ENCODE measurements at regions not wholly inside any gene's neighbourhood (a gene's known extent, or its start where the extent isn't known, plus 50 kb on each side); places are given as distances from the start of the nearest gene placed in this dataset.

DNA sequence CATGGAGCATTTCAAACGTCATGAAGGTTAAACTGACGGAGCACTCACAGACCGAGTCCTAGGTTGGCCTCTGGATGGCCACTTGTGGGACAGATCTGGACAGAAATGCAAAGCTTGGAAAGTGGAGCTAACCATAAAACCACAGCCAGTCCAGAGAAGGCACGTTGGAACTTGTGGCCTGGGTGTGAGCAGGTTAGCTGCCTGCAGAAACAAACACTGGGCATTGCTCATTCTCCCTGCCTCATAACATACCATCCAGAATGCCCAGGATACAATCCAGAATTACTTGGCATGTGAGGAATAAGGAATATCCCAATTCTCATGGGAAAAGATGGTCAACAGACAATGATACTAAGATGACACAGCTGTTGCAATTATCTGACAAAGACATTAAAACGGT, 1005.0 kb downstream of the TBC1D22A start (continued):
- TF ChIP-seq, protein P1, sequence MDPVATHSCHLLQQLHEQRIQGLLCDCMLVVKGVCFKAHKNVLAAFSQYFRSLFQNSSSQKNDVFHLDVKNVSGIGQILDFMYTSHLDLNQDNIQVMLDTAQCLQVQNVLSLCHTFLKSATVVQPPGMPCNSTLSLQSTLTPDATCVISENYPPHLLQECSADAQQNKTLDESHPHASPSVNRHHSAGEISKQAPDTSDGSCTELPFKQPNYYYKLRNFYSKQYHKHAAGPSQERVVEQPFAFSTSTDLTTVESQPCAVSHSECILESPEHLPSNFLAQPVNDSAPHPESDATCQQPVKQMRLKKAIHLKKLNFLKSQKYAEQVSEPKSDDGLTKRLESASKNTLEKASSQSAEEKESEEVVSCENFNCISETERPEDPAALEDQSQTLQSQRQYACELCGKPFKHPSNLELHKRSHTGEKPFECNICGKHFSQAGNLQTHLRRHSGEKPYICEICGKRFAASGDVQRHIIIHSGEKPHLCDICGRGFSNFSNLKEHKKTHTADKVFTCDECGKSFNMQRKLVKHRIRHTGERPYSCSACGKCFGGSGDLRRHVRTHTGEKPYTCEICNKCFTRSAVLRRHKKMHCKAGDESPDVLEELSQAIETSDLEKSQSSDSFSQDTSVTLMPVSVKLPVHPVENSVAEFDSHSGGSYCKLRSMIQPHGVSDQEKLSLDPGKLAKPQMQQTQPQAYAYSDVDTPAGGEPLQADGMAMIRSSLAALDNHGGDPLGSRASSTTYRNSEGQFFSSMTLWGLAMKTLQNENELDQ (tag by site-specific recombination; IDR thresholded peaks at IDR 0.05; ENCODE audit: low read depth) = no peak
- TF ChIP-seq ZNF292 (tag by site-specific recombination; IDR thresholded peaks at IDR 0.05; ENCODE audit: borderline replicate concordance, low read depth) (no peak), ZNF654 (tag by site-specific recombination; IDR thresholded peaks at IDR 0.05; ENCODE audit: low read depth) (no peak)
- TF ChIP-seq, protein P2, sequence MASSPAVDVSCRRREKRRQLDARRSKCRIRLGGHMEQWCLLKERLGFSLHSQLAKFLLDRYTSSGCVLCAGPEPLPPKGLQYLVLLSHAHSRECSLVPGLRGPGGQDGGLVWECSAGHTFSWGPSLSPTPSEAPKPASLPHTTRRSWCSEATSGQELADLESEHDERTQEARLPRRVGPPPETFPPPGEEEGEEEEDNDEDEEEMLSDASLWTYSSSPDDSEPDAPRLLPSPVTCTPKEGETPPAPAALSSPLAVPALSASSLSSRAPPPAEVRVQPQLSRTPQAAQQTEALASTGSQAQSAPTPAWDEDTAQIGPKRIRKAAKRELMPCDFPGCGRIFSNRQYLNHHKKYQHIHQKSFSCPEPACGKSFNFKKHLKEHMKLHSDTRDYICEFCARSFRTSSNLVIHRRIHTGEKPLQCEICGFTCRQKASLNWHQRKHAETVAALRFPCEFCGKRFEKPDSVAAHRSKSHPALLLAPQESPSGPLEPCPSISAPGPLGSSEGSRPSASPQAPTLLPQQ (tag by site-specific recombination; IDR thresholded peaks at IDR 0.05) = no peak
- TF ChIP-seq, protein P3, sequence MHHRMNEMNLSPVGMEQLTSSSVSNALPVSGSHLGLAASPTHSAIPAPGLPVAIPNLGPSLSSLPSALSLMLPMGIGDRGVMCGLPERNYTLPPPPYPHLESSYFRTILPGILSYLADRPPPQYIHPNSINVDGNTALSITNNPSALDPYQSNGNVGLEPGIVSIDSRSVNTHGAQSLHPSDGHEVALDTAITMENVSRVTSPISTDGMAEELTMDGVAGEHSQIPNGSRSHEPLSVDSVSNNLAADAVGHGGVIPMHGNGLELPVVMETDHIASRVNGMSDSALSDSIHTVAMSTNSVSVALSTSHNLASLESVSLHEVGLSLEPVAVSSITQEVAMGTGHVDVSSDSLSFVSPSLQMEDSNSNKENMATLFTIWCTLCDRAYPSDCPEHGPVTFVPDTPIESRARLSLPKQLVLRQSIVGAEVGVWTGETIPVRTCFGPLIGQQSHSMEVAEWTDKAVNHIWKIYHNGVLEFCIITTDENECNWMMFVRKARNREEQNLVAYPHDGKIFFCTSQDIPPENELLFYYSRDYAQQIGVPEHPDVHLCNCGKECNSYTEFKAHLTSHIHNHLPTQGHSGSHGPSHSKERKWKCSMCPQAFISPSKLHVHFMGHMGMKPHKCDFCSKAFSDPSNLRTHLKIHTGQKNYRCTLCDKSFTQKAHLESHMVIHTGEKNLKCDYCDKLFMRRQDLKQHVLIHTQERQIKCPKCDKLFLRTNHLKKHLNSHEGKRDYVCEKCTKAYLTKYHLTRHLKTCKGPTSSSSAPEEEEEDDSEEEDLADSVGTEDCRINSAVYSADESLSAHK (tag by site-specific recombination; IDR thresholded peaks at IDR 0.05) = no peak
- TF ChIP-seq, protein P4, sequence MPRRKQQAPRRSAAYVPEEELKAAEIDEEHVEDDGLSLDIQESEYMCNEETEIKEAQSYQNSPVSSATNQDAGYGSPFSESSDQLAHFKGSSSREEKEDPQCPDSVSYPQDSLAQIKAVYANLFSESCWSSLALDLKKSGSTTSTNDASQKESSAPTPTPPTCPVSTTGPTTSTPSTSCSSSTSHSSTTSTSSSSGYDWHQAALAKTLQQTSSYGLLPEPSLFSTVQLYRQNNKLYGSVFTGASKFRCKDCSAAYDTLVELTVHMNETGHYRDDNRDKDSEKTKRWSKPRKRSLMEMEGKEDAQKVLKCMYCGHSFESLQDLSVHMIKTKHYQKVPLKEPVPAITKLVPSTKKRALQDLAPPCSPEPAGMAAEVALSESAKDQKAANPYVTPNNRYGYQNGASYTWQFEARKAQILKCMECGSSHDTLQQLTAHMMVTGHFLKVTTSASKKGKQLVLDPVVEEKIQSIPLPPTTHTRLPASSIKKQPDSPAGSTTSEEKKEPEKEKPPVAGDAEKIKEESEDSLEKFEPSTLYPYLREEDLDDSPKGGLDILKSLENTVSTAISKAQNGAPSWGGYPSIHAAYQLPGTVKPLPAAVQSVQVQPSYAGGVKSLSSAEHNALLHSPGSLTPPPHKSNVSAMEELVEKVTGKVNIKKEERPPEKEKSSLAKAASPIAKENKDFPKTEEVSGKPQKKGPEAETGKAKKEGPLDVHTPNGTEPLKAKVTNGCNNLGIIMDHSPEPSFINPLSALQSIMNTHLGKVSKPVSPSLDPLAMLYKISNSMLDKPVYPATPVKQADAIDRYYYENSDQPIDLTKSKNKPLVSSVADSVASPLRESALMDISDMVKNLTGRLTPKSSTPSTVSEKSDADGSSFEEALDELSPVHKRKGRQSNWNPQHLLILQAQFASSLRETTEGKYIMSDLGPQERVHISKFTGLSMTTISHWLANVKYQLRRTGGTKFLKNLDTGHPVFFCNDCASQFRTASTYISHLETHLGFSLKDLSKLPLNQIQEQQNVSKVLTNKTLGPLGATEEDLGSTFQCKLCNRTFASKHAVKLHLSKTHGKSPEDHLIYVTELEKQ (tag by site-specific recombination; IDR thresholded peaks at IDR 0.05; ENCODE audit: borderline replicate concordance) = no peak

DNA sequence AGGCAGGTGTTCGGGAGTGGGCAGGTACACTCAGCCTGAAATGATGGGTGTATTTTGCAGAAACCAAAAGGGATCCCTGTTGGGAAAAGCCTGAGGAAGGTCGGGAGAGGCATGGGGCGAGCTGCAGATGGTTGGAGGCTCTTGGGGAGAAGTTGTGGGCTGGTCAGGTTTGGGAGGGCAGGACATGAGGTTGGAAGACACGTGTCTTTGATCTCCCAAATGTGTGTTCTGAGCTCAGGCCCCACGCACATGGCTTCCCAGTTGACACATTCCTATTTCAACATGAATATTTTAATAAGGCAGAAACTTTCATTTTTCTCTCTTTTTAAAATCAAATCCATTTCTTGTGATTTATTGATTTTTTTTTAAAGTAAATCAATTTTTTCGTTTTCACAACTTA, 1003.3 kb downstream of the TBC1D22A start:
- no peaks in the 10 kb centered on the region for H3K4me1 ChIP-seq (ENCODE audit: control insufficient read depth, insufficient read depth, low read length)
- POLR2A ChIA-PET = no interaction called here
- no peaks in the 10 kb centered on the region for H3K9me3 ChIP-seq (ENCODE audit: control insufficient read depth, insufficient read depth, low read depth, low read length)
- H3K36me3 ChIP-seq (ENCODE audit: control insufficient read depth in 2 of 2, insufficient read depth in 1 of 2, low read length in 2 of 2) = no peaks in the 10 kb centered on the region
- TF ChIP-seq ZSCAN23 (tag by site-specific recombination; IDR thresholded peaks at IDR 0.05) (no peak), ZNF335 (tag by site-specific recombination; conservative IDR thresholded peaks at IDR 0.05) (no peak), ZNF660 (tag by site-specific recombination; IDR thresholded peaks at IDR 0.05) (no peak), ZIC2 (tag by site-specific recombination; IDR thresholded peaks at IDR 0.05) (no peak), BCL11A (tag by site-specific recombination; IDR thresholded peaks at IDR 0.05; ENCODE audit: low read depth) (no peak), ZNF707 (tag by site-specific recombination; IDR thresholded peaks at IDR 0.05) (no peak), ZNF629 (tag by site-specific recombination; IDR thresholded peaks at IDR 0.05) (no peak), ZNF350 (tag by site-specific recombination; IDR thresholded peaks at IDR 0.05) (no peak)
- TF ChIP-seq, protein P5, sequence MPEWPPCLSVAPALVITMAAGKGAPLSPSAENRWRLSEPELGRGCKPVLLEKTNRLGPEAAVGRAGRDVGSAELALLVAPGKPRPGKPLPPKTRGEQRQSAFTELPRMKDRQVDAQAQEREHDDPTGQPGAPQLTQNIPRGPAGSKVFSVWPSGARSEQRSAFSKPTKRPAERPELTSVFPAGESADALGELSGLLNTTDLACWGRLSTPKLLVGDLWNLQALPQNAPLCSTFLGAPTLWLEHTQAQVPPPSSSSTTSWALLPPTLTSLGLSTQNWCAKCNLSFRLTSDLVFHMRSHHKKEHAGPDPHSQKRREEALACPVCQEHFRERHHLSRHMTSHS (tag by site-specific recombination; IDR thresholded peaks at IDR 0.05) = no peak
- TF ChIP-seq, protein P1 (tag by site-specific recombination; IDR thresholded peaks at IDR 0.05; ENCODE audit: low read depth) = no peak
- TF ChIP-seq, protein P6, sequence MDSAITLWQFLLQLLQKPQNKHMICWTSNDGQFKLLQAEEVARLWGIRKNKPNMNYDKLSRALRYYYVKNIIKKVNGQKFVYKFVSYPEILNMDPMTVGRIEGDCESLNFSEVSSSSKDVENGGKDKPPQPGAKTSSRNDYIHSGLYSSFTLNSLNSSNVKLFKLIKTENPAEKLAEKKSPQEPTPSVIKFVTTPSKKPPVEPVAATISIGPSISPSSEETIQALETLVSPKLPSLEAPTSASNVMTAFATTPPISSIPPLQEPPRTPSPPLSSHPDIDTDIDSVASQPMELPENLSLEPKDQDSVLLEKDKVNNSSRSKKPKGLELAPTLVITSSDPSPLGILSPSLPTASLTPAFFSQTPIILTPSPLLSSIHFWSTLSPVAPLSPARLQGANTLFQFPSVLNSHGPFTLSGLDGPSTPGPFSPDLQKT (IDR thresholded peaks at IDR 0.05; ENCODE audit: borderline replicate concordance, low read depth, low read length) = no peak
- TF ChIP-seq, protein P7, sequence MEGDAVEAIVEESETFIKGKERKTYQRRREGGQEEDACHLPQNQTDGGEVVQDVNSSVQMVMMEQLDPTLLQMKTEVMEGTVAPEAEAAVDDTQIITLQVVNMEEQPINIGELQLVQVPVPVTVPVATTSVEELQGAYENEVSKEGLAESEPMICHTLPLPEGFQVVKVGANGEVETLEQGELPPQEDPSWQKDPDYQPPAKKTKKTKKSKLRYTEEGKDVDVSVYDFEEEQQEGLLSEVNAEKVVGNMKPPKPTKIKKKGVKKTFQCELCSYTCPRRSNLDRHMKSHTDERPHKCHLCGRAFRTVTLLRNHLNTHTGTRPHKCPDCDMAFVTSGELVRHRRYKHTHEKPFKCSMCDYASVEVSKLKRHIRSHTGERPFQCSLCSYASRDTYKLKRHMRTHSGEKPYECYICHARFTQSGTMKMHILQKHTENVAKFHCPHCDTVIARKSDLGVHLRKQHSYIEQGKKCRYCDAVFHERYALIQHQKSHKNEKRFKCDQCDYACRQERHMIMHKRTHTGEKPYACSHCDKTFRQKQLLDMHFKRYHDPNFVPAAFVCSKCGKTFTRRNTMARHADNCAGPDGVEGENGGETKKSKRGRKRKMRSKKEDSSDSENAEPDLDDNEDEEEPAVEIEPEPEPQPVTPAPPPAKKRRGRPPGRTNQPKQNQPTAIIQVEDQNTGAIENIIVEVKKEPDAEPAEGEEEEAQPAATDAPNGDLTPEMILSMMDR (tag by site-specific recombination; IDR thresholded peaks at IDR 0.05) = no peak
- H3K4me3 ChIP-seq (ENCODE audit: low read depth, low read length) = no peak overlapping the region
- CTCF ChIA-PET = no interaction called here
- no peak overlapping the region for H3K27ac ChIP-seq (ENCODE audit: extremely low read depth, low read depth, low read length)
